Hepatocyte (in vitro differentiated cells): ENCODE measurements at regions not wholly inside any gene's neighbourhood (a gene's known extent, or its start where the extent isn't known, plus 50 kb on each side); places are given as distances from the start of the nearest gene placed in this dataset.
A peak's percentile ranks its signal among the peaks of the same experiment; 100 is the strongest.

Experiments
- DNase-seq: peaks from one replicate; pipeline ENCODE4 v3.0.0-alpha.2; 2016; ENCODE audit warnings: low spot score
- H2AFZ ChIP-seq: fragments of 200-600 bp; sonication (generic); 2 replicates; pipeline ENCODE4 v1.6.0; 2016; ENCODE audit warnings: antibody characterized with exemption, mild to moderate bottlenecking
- H3K27ac ChIP-seq: fragments of 200-600 bp; sonication (generic); 2 replicates; pipeline ENCODE4 v1.5.1; 2016; ENCODE audit warnings: mild to moderate bottlenecking
- H3K27me3 ChIP-seq: fragments of 200-600 bp; sonication (generic); 2 replicates; pipeline ENCODE4 v1.6.1; 2016
- H3K36me3 ChIP-seq: fragments of 200-600 bp; sonication (generic); replicated peaks from 2 replicates; pipeline ENCODE4 v1.5.1; 2016; ENCODE audit warnings: low read depth; ENCODE audit not compliant: insufficient read depth
- H3K4me1 ChIP-seq: fragments of 200-600 bp; sonication (generic); 2 replicates; pipeline ENCODE4 v1.5.1; 2016; ENCODE audit warnings: mild to moderate bottlenecking, moderate library complexity; ENCODE audit not compliant: insufficient read depth
- H3K4me2 ChIP-seq: fragments of 200-600 bp; sonication (generic); 2 replicates; pipeline ENCODE4 v1.6.0; 2016
- H3K4me3 ChIP-seq: fragments of 200-600 bp; sonication (generic); 2 replicates; pipeline ENCODE4 v1.5.1; 2016; ENCODE audit warnings: mild to moderate bottlenecking
- H3K79me2 ChIP-seq: fragments of 200-600 bp; sonication (generic); 2 replicates; pipeline ENCODE4 v1.6.0; 2017; ENCODE audit warnings: mild to moderate bottlenecking
- H3K9me2 ChIP-seq: fragments of 200-600 bp; sonication (generic); replicated peaks from 2 replicates; pipeline ENCODE4 v1.6.0; 2017; ENCODE audit warnings: mild to moderate bottlenecking; ENCODE audit not compliant: insufficient read depth
- H3K9me3 ChIP-seq: fragments of 200-600 bp; sonication (generic); 2 replicates; pipeline ENCODE4 v1.5.1; 2016; ENCODE audit warnings: low read depth, mild to moderate bottlenecking
- H4K20me1 ChIP-seq: fragments of 200-600 bp; sonication (generic); 2 replicates; pipeline ENCODE4 v1.6.0; 2016; ENCODE audit warnings: mild to moderate bottlenecking; ENCODE audit not compliant: insufficient read depth, poor library complexity, severe bottlenecking
- CTCF ChIP-seq: fragments of 200-600 bp; sonication (generic); IDR thresholded peaks from 2 replicates; pipeline ENCODE4 v1.5.1; 2016; ENCODE audit warnings: antibody characterized with exemption, mild to moderate bottlenecking; ENCODE audit not compliant: poor library complexity
- EZH2 ChIP-seq: fragments of 200-600 bp; sonication (generic); IDR thresholded peaks from 2 replicates; pipeline ENCODE4 v1.6.1; 2016; ENCODE audit warnings: antibody characterized with exemption, mild to moderate bottlenecking, borderline replicate concordance
- EZH2phosphoT487 ChIP-seq: fragments of 200-600 bp; sonication (generic); IDR thresholded peaks from one replicate; pipeline ENCODE4 v1.6.1; 2018; ENCODE audit warnings: antibody characterized with exemption, mild to moderate bottlenecking, low read depth, moderate library complexity; ENCODE audit not compliant: unreplicated experiment, severe bottlenecking
- WGBS: methylation state at CpG from one replicate; pipeline ENCODE4 v1.1.6; 2016; ENCODE audit warnings: low lambda C conversion rate; ENCODE audit errors: missing lambda C conversion rate; 5-methylcytosine and 5-hydroxymethylcytosine counted together

- no peaks in the 10 kb centered on the region for H3K36me3 ChIP-seq
- H4K20me1 ChIP-seq = no peaks in the 10 kb centered on the region
- DNase-seq = no peak
- H3K9me2 ChIP-seq = no peaks in the 10 kb centered on the region
- no peaks in the 10 kb centered on the region for H3K27me3 ChIP-seq
- H3K4me1 ChIP-seq = no peaks in the 10 kb centered on the region
- TF ChIP-seq CTCF (no peak), EZH2 (no peak), EZH2phosphoT487 (no peak)
- H3K9me3 ChIP-seq = no peaks in the 10 kb centered on the region
- H3K27ac ChIP-seq = no peak overlapping the region
- H2AFZ ChIP-seq = no peak overlapping the region
- H3K79me2 ChIP-seq = no peaks in the 10 kb centered on the region
- H3K4me3 ChIP-seq = no peak overlapping the region
- WGBS = 99% methylated on average over 2 of the region's 2 CpGs
- H3K4me2 ChIP-seq = no peak overlapping the region
These were observed 639.7 kb upstream of the USP24 start for GRCh38 chr1:55854911-55855310.

- no peak overlapping the region for H3K4me2 ChIP-seq
- no peaks in the 10 kb centered on the region for H3K9me2 ChIP-seq
- no peak overlapping the region for H3K27ac ChIP-seq
- H3K36me3 ChIP-seq = no peaks in the 10 kb centered on the region
- no peaks in the 10 kb centered on the region for H4K20me1 ChIP-seq
- no peak overlapping the region for H3K4me3 ChIP-seq
- H3K27me3 ChIP-seq = no peaks in the 10 kb centered on the region
- TF ChIP-seq CTCF = peak; percentile 19
- no peak for TF ChIP-seq EZH2phosphoT487
- H2AFZ ChIP-seq = no peak overlapping the region
- WGBS = 70% methylated on average over 1 of the region's 1 CpG
- no peak for DNase-seq
- H3K4me1 ChIP-seq = no peaks in the 10 kb centered on the region
- no peaks in the 10 kb centered on the region for H3K9me3 ChIP-seq
- no peaks in the 10 kb centered on the region for H3K79me2 ChIP-seq
These were observed 633.7 kb upstream of the USP24 start for GRCh38 chr1:55848906-55849305.

GRCh38 chr1:55846051-55846450 lies 630.9 kb upstream of the USP24 start:
- no peak for TF ChIP-seq CTCF
- TF ChIP-seq EZH2phosphoT487 = no peak
- TF ChIP-seq EZH2 = no peak
- DNase-seq = no peak
- Histone ChIP-seq H3K27me3 (no peaks in the 10 kb centered on the region), H4K20me1 (no peaks in the 10 kb centered on the region), H3K27ac (no peak overlapping the region), H3K79me2 (no peaks in the 10 kb centered on the region), H3K4me2 (no peak overlapping the region), H3K4me3 (no peak overlapping the region), H3K36me3 (no peaks in the 10 kb centered on the region), H3K9me3 (no peaks in the 10 kb centered on the region), H2AFZ (no peak overlapping the region), H3K9me2 (no peaks in the 10 kb centered on the region), H3K4me1 (no peaks in the 10 kb centered on the region)
- 80% methylated on average over 2 of the region's 2 CpGs for WGBS

GRCh38 chr1:55844322-55844721 lies 629.2 kb upstream of the USP24 start:
- WGBS = 96% methylated on average over 1 of the region's 1 CpG
- Histone ChIP-seq H3K36me3 (no peaks in the 10 kb centered on the region), H3K9me3 (no peaks in the 10 kb centered on the region), H3K27ac (no peak overlapping the region), H3K4me3 (no peak overlapping the region), H3K79me2 (no peaks in the 10 kb centered on the region), H3K4me2 (no peak overlapping the region), H3K4me1 (peaks cover 5% of the 10 kb centered on the region), H4K20me1 (no peaks in the 10 kb centered on the region), H2AFZ (no peak overlapping the region), H3K9me2 (no peaks in the 10 kb centered on the region), H3K27me3 (no peaks in the 10 kb centered on the region)
- DNase-seq = no peak
- TF ChIP-seq EZH2phosphoT487 (no peak), EZH2 (no peak), CTCF (no peak)
